Sigmoid colon (tissue), 4 donors: ENCODE measurements at regions not wholly inside any gene's neighbourhood (a gene's known extent, or its start where the extent isn't known, plus 50 kb on each side); places are given as distances from the start of the nearest gene placed in this dataset.

Source experiments
- EP300 ChIP-seq, 4 donors: sonication (generic); formaldehyde crosslinking; IDR thresholded peaks; one replicate each; pipeline ENCODE4 v1.6.1; 2017; ENCODE audit warnings: antibody characterized with exemption in 4 of 4
- POLR2A ChIP-seq, 2 donors: fragments of 450-650 bp; IDR thresholded peaks; one replicate each; pipeline ENCODE4 v1.6.1; 2016; ENCODE audit warnings: antibody characterized with exemption in 2 of 2, mild to moderate bottlenecking in 2 of 2, moderate library complexity in 2 of 2
- POLR2AphosphoS5 ChIP-seq, 4 donors: sonication (generic); formaldehyde crosslinking; IDR thresholded peaks; one replicate each; pipeline ENCODE4 v1.6.1; 2017; ENCODE audit warnings: antibody characterized with exemption in 4 of 4
- TF ChIP-seq, protein P1 (sequence below), 4 experiments: fragments of 450-650 bp in 3 of 4; fragments of 200-600 bp in 1 of 4; IDR thresholded peaks; one replicate each; pipeline ENCODE4 v1.5.1; 2016 to 2019; ENCODE audit warnings: antibody characterized with exemption in 4 of 4, mild to moderate bottlenecking in 3 of 4, moderate library complexity in 2 of 4

DNA sequence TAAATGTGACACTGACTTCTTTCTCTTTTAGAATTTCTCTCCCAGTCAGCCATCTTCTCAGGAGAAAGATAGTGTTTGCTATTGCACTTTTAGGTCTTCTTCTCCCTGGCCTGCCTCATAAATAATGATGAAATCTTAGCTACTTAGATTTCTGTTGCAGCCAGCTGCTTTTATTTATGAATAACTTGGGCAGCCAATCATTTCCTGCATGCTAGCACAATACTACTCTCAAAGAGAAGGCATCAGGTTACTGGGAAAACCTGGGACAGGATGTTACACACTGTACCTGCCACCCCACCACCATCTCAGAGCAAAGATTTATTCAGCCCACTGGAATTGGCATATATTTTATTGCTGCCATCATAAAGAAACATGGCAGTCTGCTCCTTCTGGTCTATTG lies 266.6 kb downstream of the PRELID2 start:
- TF ChIP-seq, protein P1, sequence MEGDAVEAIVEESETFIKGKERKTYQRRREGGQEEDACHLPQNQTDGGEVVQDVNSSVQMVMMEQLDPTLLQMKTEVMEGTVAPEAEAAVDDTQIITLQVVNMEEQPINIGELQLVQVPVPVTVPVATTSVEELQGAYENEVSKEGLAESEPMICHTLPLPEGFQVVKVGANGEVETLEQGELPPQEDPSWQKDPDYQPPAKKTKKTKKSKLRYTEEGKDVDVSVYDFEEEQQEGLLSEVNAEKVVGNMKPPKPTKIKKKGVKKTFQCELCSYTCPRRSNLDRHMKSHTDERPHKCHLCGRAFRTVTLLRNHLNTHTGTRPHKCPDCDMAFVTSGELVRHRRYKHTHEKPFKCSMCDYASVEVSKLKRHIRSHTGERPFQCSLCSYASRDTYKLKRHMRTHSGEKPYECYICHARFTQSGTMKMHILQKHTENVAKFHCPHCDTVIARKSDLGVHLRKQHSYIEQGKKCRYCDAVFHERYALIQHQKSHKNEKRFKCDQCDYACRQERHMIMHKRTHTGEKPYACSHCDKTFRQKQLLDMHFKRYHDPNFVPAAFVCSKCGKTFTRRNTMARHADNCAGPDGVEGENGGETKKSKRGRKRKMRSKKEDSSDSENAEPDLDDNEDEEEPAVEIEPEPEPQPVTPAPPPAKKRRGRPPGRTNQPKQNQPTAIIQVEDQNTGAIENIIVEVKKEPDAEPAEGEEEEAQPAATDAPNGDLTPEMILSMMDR (IDR thresholded peaks at IDR 0.05) = no peak
- TF ChIP-seq POLR2A (IDR thresholded peaks at IDR 0.05) (no peak), POLR2AphosphoS5 (IDR thresholded peaks at IDR 0.05) (no peak), EP300 (IDR thresholded peaks at IDR 0.05) (no peak)
